ENCODE measurements at regions not wholly inside any gene's neighbourhood (a gene's known extent, or its start where the extent isn't known, plus 50 kb on each side); places are given as distances from the start of the nearest gene placed in this dataset.

DNA sequence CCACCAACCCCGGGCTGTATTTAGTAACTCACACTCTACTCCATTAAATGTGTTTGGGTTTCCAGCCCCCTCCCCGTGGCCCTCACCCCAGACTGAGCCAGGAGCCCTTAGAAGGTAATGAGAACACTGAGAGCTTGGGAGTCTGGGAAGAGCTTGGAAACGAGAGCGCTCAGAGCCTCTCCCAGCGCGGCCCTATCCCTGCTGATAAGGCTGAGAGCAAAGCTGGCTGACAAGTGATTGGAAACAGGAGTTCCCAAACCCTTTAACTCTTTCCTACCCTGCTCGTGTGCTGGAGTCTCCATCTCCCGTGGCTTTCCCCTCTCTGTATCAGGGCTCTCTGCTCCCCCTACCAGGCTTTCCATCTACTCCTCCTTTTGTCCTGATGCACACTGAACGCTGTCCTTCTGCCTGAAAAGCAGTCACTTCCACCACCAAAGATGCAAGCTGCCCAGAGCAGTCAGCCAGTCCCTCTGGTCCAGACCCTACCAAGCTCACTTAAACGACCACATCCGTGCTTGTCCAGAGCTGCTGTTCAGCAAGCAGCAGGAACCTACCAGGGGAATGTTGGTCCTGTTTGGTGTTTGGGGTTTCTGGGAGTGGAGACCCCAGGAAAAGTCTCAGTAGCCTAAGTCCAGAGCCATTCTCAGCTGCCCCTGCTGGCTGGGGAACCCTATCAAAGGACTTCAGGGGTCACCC lies 100.0 kb upstream of the PKDCC start:
- no peak for DNase-seq

DNA sequence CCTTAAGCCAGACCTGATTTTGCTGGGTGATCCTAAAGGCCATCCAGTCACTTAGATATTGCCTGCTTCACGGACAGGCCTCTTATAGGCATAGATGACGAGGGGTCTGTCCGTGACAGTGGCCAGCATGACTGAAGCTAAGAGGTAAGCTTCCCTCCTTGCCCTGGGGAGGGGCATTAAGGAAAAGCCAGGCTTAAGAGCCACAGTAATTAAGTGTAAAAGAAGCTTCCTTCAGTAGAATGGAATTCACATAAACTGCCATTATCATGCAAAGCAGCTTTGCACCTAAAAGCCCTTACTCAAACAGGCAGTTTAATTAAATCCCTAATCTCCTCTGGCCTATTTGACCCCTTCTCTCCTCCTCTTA lies 99.4 kb upstream of the PKDCC start:
- DNase-seq: no peak

- no peak for DNase-seq
These were observed 98.5 kb upstream of the PKDCC start for GRCh38 chr2:41949091-41949882.

GRCh38 chr2:41949883-41950665 lies 97.7 kb upstream of the PKDCC start:
- DNase-seq: no peak

DNA sequence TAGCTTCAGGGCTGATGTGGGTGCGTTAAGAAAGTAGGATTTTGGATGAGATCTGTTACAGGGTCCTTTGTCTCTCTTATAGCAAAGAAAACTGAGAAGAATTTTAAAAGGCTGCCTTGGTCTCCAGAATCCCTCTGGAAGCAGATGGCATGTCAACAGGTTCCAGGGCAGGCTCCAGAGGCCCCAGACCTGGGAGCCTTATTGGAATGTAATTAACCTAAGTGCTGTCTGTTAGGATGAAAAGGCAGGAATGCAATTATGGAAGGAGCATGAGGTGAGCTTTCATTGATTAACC lies 97.2 kb upstream of the PKDCC start:
- DNase-seq: no peak

DNA sequence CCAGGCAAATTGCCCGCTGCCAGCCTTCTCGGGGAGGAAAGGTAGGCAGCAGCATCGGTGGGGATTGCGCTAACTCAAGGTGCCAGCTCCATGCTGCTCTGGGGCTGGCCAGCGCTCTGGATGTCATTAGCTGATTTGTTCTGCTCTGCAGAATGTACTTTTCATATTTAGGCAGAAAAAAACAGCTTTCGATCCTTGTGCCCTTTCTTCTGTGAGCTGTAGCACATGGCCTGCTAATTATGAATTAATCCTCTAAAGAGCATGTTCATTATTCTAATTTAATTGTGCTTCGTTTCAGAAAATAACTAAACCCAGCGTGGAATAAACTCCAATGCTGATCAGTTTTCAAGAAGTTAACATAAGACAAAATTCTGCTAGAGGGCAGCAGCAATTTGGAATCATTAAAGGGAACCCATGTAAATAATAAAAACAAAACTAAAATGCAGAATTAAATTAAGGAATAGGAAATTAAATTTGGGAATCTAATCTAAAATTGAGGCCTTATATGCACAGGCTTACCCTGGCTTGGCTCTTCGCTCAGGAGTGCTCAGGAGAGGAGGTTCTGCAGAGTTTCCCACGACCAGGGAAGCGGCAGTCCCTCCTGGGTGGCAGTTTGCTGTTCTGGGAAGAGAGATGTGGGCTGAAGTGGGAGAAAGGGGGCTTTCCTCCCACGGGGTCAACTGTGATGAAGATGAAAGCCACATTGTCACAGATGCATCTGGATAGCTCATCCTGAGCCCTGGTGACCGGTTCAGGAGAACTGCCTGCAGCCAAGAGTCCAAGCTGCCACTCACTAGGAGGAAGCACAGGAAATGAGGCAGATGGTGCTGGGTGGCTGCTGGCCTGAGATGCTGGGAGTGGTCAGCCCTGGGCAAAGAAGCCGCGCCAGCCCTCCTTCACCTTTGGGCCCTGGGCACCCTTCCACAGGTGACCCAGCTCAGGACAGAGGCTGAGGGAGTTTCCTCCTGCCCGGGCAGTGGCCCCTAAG lies 93.2 kb upstream of the PKDCC start:
- no peak for DNase-seq

DNA sequence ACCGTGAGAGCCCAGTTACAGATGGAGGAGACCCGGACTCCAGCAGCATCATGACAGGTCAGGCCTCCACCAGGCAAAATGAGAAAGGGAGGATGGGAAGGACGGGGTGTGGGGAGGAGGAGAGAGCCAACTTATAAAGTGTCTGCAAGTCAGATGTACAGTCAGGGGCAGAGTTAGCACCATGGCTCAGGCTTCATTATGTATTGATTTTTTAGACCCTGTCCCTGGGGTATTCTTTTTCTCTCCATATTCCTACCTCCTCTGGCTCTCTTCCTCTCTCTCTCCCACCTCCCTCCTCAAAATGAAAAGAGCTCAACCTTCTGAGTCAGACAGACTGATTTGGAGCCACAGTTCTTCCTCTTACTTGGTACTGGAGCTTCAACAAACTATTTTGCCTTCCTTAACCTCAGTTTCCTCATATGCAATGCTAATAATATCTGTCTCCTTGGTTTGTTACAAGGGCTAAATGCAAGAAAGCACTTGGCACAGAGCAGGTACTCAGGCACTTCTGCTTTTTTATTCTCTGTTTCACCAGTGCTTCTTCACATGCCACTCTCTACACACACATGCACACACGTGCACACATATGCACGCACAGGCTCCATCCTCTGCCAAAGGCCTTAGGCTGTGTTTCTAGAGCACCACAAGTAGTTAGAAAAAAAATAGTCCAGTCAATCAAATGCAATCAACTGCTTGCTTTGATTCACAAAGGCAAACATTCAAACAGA lies 92.3 kb upstream of the PKDCC start:
- no peak for DNase-seq

DNA sequence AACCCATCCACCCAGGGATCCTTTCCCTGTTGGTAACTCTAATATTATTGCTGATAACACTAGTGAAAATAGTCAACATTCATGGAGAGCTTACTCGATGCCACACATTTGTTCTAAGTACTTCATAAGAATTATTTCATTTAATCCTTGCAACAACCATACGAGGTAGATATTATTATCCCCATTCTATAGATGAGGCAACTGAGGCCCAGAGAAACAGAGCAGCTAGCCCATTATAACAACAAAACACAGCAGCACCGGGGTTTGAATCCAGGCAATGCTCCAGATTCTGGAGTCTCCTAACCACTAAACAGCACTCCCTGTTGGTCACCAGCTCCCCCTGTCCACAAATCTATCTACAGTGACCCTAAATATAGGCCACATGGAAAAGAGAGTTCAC lies 90.4 kb upstream of the PKDCC start:
- no peak for DNase-seq

GRCh38 chr2:41958251-41958650 lies 89.6 kb upstream of the PKDCC start:
- no peak for DNase-seq

DNA sequence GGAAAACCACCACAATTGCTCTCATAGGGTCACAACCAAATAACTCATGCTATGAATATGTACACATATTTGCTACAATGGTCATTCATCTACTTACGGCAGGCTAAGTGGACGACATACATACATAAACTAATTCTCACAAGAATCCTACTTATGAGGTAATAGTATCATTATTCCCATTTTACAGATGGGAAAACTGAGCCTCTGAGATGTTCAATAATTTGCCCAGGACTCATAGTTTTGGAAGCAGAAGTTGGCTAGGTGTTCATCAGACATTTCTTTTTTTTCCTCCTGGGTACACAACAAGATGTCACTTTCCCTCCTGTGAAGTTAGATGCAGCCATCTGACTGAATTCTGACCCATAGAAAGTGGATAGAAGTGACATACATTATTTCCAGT lies 89.0 kb upstream of the PKDCC start:
- no peak for DNase-seq

- DNase-seq: no peak
These were observed 88.1 kb upstream of the PKDCC start for GRCh38 chr2:41959760-41960159.

DNA sequence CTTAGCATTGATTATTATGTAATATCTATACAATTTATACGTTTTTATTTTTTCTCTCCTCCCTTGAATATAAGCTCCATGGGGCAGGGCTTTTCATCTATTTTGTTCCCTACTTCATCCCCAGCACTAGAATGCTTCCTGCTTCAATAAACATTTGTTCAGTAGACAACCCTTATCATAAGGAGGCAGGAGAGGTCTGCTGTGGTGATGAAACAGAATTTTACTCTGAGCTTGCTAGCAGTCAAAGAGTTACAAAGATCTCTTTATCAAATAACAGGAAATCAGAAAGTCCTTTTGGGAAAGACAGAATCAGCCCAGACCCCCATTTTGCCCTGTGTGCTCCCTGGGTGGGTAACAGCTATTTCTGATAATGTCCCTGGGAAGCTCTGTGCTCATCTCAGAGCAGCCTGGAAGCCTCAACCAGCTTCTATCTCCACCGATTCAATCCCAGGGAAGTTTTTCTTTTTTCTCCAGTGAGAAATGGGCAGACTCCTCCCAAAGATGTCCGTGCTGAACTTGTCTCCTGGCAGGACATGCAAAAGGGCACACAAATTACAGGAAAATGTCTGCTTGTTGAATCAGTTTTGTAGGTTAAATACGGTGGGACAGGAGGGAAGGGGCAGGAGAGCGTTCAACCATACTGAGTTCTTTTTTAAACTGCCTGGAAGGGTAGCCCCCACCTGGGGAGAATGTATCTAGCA lies 84.7 kb upstream of the PKDCC start:
- no peak for DNase-seq

DNA sequence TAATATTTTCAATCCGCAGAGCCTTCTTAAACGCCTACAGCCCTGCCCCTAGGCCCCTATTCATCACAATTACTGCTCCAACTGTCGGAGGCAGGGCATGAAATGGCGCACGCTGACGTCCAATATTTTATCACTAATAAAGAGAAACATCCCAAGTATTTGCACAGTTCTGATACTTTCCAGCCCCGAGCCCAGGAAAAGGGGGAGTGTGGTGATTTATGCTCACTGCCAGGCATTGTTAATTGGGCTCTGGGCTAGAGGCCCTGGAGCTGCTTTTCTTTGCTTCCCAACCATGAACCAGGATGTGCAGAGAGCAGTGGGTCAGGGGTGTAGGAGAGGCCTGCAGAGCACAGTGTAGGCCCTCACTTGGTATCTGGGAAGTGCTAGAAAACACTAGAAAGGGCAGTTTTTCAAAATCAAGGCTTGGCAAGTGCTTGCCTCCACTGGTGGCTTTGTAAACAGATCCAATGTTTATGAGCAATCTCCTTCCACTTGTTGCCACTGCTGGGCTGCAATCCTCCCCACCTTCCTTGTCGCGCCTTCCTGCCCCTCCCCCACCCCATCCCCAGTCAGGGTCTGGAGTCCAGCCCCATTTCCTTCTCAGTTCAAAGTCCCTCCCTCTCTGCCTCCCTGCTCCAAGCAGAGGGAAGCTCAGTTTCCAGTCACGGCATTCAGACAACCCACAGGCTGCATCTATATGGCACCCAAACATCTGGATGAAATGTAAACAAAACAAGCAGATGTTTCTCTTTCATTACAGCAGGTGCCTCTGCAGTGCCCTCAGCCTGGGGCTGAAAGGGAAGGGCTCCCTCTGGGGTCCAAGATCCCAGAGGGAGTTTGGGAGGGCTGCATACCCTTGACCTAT lies 83.9 kb upstream of the PKDCC start:
- DNase-seq: no peak

- DNase-seq: no peak
These were observed 82.5 kb upstream of the PKDCC start for GRCh38 chr2:41965173-41965908.

- DNase-seq: no peak
These were observed 81.9 kb upstream of the PKDCC start for GRCh38 chr2:41965909-41966295.

DNA sequence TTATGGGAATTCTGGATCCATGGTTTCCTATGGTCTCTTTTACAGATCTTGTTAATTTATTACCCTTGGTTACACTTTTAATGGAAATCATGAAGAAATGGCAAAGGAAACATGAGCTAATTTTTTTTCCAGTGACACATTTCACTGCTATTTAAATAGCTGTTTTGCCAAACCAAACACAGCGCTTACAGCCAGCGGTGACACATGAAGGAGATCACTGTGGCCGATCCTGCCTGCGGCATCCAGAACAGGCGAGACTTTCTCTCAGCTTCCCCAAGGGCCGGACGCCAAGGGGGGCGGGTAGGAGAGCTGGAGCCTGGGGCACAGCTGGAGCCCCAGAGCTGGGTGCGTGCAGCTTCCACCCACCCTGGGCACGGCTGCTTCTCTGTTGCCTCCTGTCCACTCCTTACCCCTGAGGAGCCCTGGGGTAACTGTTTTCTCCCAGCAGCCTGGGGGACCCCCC lies 81.4 kb upstream of the PKDCC start:
- no peak for DNase-seq

DNA sequence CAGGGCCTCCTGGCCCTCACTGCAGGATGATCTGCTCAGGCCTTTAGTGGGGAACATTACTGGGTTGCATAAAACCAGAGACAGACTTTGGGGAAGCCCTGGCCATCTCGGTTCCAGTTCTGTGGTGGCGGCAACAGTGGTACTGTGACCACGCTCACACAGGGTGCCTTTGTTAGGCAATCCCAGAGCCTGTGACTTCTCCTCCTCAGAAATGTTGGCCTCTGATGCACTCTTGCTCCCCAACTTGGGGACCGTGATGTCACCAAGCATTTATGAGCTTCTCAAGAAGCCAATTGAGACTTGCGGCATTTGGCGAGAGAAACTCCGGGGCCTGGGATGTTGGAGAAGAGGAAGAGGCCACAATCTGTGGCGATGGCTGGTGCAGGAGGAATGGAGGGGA lies 80.9 kb upstream of the PKDCC start:
- no peak for DNase-seq

DNA sequence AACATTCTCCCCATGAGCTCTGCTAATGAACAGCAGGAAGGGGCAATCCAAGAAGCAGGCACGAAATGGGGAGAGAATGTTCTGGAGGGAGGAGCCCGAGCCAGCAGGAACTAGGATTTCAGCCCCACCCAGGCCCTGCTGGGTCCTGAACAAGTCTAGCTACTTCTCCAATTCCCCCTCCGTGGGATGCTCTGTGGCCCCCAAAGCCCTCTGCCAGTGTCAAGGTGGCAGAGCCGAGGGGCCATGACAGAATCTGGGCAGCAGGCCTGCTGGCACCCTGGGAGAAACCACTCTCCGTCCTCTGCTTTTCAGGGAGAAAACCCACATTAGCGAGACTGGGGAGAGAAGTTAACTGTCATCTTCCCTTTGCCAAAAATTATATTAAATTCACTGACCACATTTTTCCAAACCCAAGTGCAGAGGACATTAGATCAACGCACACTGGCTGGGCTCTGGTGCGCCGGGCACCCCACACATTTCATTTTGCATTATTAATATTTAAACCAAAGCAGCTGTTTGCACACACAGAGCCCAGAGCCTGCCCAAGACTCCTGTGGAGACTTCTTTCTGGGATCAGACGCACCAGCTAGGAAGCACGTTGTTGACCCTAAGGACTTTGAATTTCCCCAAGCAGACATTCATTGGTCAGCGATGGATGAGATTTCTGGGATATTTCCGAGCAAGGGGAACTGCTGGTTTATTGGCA lies 80.2 kb upstream of the PKDCC start:
- DNase-seq: no peak

GRCh38 chr2:41968182-41968578 lies 79.6 kb upstream of the PKDCC start:
- DNase-seq: no peak
